HG02981 (cell line): ENCODE measurements at regions not wholly inside any gene's neighbourhood (a gene's known extent, or its start where the extent isn't known, plus 50 kb on each side); places are given as distances from the start of the nearest gene placed in this dataset.

Experiments used
- ATAC-seq: cut with Tn5 transposase; IDR thresholded peaks from one replicate; pipeline ENCODE4 v1.9.1; 2021; ENCODE audit warnings: mild to moderate bottlenecking, moderate library complexity; ENCODE audit not compliant: unreplicated experiment

GRCh38 chr16:85971902-85972638 lies 73.1 kb downstream of the IRF8 start:
- no peak for ATAC-seq

GRCh38 chr16:85974428-85975375 lies 75.7 kb downstream of the IRF8 start:
- no peak for ATAC-seq

- no peak for ATAC-seq
These were observed 76.6 kb downstream of the IRF8 start for GRCh38 chr16:85975451-85975981.

- ATAC-seq, result no peak
These were observed 79.4 kb downstream of the IRF8 start for GRCh38 chr16:85978291-85978775.

GRCh38 chr16:85978976-85979375 lies 80.0 kb downstream of the IRF8 start:
- no peak for ATAC-seq

GRCh38 chr16:85979605-85980004 lies 80.6 kb downstream of the IRF8 start:
- ATAC-seq, result no peak

- ATAC-seq, result no peak
These were observed 81.7 kb downstream of the IRF8 start for GRCh38 chr16:85980686-85981085.

GRCh38 chr16:85981826-85982562 lies 83.0 kb downstream of the IRF8 start:
- no peak for ATAC-seq

- no peak for ATAC-seq
These were observed 83.6 kb downstream of the IRF8 start for GRCh38 chr16:85982563-85982939.

GRCh38 chr16:85983064-85983463 lies 84.1 kb downstream of the IRF8 start:
- no peak for ATAC-seq

- no peak for ATAC-seq
These were observed 84.8 kb downstream of the IRF8 start for GRCh38 chr16:85983606-85984230.

- no peak for ATAC-seq
These were observed 85.4 kb downstream of the IRF8 start for GRCh38 chr16:85984231-85984880.

- no peak for ATAC-seq
These were observed 86.0 kb downstream of the IRF8 start for GRCh38 chr16:85984947-85985451.

- no peak for ATAC-seq
These were observed 88.2 kb downstream of the IRF8 start for GRCh38 chr16:85986931-85987749.

- ATAC-seq, result no peak
These were observed 88.8 kb downstream of the IRF8 start for GRCh38 chr16:85987750-85988078.

- ATAC-seq, result no peak
These were observed 89.3 kb downstream of the IRF8 start for GRCh38 chr16:85988306-85988705.

- ATAC-seq, result peak; percentile 42
These were observed 89.9 kb downstream of the IRF8 start for GRCh38 chr16:85988723-85989313.

GRCh38 chr16:85989376-85989775 lies 90.4 kb downstream of the IRF8 start:
- ATAC-seq, result no peak
